ENCODE measurements at regions not wholly inside any gene's neighbourhood (a gene's known extent, or its start where the extent isn't known, plus 50 kb on each side); places are given as distances from the start of the nearest gene placed in this dataset.

GRCh38 chr10:118246332-118247295, 95.5 kb downstream of the FAM204A start:
- Histone ChIP-seq H3K9me2 (replicated peaks; ENCODE audit: insufficient read depth, low read length) (no peaks in the 10 kb centered on the region), H2AFZ (ENCODE audit: low read depth, low read length, severe bottlenecking) (no peak overlapping the region), H3K9ac (ENCODE audit: low read length) (no peak overlapping the region), H3K9me3 (ENCODE audit: insufficient read depth, low read length) (no peaks in the 10 kb centered on the region), H3F3A (ENCODE audit: insufficient read depth) (no peaks in the 10 kb centered on the region), H3K27me3 (ENCODE audit: low read length) (no peaks in the 10 kb centered on the region), H3K79me2 (ENCODE audit: insufficient read depth, low read length) (no peaks in the 10 kb centered on the region), H4K20me1 (ENCODE audit: low read depth, low read length) (no peaks in the 10 kb centered on the region), H3K36me3 (ENCODE audit: low read length) (no peaks in the 10 kb centered on the region), H3K4me3 (ENCODE audit: insufficient read depth, low read length, poor library complexity, severe bottlenecking) (no peak overlapping the region), H3K4me2 (ENCODE audit: low read depth, low read length, poor library complexity, severe bottlenecking) (no peak overlapping the region), H3K27ac (ENCODE audit: low read depth, low read length) (no peak overlapping the region)
- TF ChIP-seq EZH2phosphoT487 (conservative IDR thresholded peaks at IDR 0.05; ENCODE audit: low read length), result no peak
- TF ChIP-seq CTCF (IDR thresholded peaks at IDR 0.05; ENCODE audit: insufficient read depth, low read length, poor library complexity, severe bottlenecking), result no peak

- Histone ChIP-seq H3K27ac (ENCODE audit: low read depth, low read length) (no peak overlapping the region), H3K9me3 (ENCODE audit: insufficient read depth, low read length) (no peaks in the 10 kb centered on the region), H3K4me2 (ENCODE audit: low read depth, low read length, poor library complexity, severe bottlenecking) (no peak overlapping the region), H4K20me1 (ENCODE audit: low read depth, low read length) (no peaks in the 10 kb centered on the region), H3F3A (ENCODE audit: insufficient read depth) (no peaks in the 10 kb centered on the region), H3K79me2 (ENCODE audit: insufficient read depth, low read length) (no peaks in the 10 kb centered on the region), H3K4me3 (ENCODE audit: insufficient read depth, low read length, poor library complexity, severe bottlenecking) (no peak overlapping the region), H3K9ac (ENCODE audit: low read length) (no peak overlapping the region), H3K27me3 (ENCODE audit: low read length) (no peaks in the 10 kb centered on the region), H2AFZ (ENCODE audit: low read depth, low read length, severe bottlenecking) (no peak overlapping the region), H3K9me2 (replicated peaks; ENCODE audit: insufficient read depth, low read length) (no peaks in the 10 kb centered on the region), H3K36me3 (ENCODE audit: low read length) (no peaks in the 10 kb centered on the region)
- TF ChIP-seq CTCF (IDR thresholded peaks at IDR 0.05; ENCODE audit: insufficient read depth, low read length, poor library complexity, severe bottlenecking) (no peak), EZH2phosphoT487 (conservative IDR thresholded peaks at IDR 0.05; ENCODE audit: low read length) (no peak)
These were observed 98.2 kb downstream of the FAM204A start for GRCh38 chr10:118243907-118244306.

GRCh38 chr10:118241229-118242137, 100.6 kb downstream of the FAM204A start:
- Histone ChIP-seq H3K79me2 (ENCODE audit: insufficient read depth, low read length) (no peaks in the 10 kb centered on the region), H2AFZ (ENCODE audit: low read depth, low read length, severe bottlenecking) (no peak overlapping the region), H3K4me3 (ENCODE audit: insufficient read depth, low read length, poor library complexity, severe bottlenecking) (no peak overlapping the region), H3K9ac (ENCODE audit: low read length) (no peak overlapping the region), H3F3A (ENCODE audit: insufficient read depth) (no peaks in the 10 kb centered on the region), H3K9me3 (ENCODE audit: insufficient read depth, low read length) (no peaks in the 10 kb centered on the region), H3K36me3 (ENCODE audit: low read length) (no peaks in the 10 kb centered on the region), H4K20me1 (ENCODE audit: low read depth, low read length) (no peaks in the 10 kb centered on the region), H3K4me2 (ENCODE audit: low read depth, low read length, poor library complexity, severe bottlenecking) (no peak overlapping the region), H3K27me3 (ENCODE audit: low read length) (no peaks in the 10 kb centered on the region), H3K27ac (ENCODE audit: low read depth, low read length) (no peak overlapping the region), H3K9me2 (replicated peaks; ENCODE audit: insufficient read depth, low read length) (no peaks in the 10 kb centered on the region)
- peak; percentile 81 for TF ChIP-seq CTCF (IDR thresholded peaks at IDR 0.05; ENCODE audit: insufficient read depth, low read length, poor library complexity, severe bottlenecking)
- TF ChIP-seq EZH2phosphoT487 (conservative IDR thresholded peaks at IDR 0.05; ENCODE audit: low read length), result no peak
